Neural cell (in vitro differentiated cells): ENCODE measurements at regions not wholly inside any gene's neighbourhood (a gene's known extent, or its start where the extent isn't known, plus 50 kb on each side); places are given as distances from the start of the nearest gene placed in this dataset.
"Not testable (repeated sequence)": the region's sequence is repeated elsewhere in the genome, so short reads cannot be mapped to it uniquely, and the experiment has no call there.

Experiments
- H2AFZ ChIP-seq: fragments of 200-600, 300-800 bp; sonication (generic), shearing (Covaris generic); 2 replicates; pipeline ENCODE4 v1.6.0; 2014; ENCODE audit warnings: low read depth, mild to moderate bottlenecking, antibody characterized with exemption, low read length, moderate library complexity
- H3F3A ChIP-seq: fragments of 200-600 bp; shearing (Covaris generic); 2 replicates; pipeline ENCODE4 v1.6.1; 2016; ENCODE audit warnings: mild to moderate bottlenecking, moderate library complexity, mixed read lengths, antibody characterized with exemption, low read length; ENCODE audit not compliant: insufficient read depth, poor library complexity, severe bottlenecking
- H3K27ac ChIP-seq: fragments of 200-600, 300-800 bp; sonication (generic), shearing (Covaris generic); 2 replicates; pipeline ENCODE4 v1.5.1; 2014; ENCODE audit warnings: mild to moderate bottlenecking, low read length, moderate library complexity
- H3K27me3 ChIP-seq: fragments of 300-800, 200-600 bp; sonication (generic), shearing (Covaris generic); 2 replicates; pipeline ENCODE4 v1.6.0; 2014; ENCODE audit warnings: mild to moderate bottlenecking, low read depth, low read length, moderate library complexity; ENCODE audit not compliant: insufficient read depth
- H3K36me3 ChIP-seq: fragments of 300-800, 200-600 bp; sonication (generic), shearing (Covaris generic); 2 replicates; pipeline ENCODE4 v1.5.1; 2014; ENCODE audit warnings: mild to moderate bottlenecking, antibody characterized with exemption, low read length, moderate library complexity; ENCODE audit not compliant: insufficient read depth
- H3K4me2 ChIP-seq: fragments of 300-800, 200-600 bp; sonication (generic), shearing (Covaris generic); 2 replicates; pipeline ENCODE4 v1.6.0; 2014; ENCODE audit warnings: mild to moderate bottlenecking, low read length
- H3K4me3 ChIP-seq: fragments of 300-800, 200-600 bp; sonication (generic), shearing (Covaris generic); 2 replicates; pipeline ENCODE4 v1.5.1; 2014; ENCODE audit warnings: mild to moderate bottlenecking, low read length, moderate library complexity
- H3K79me2 ChIP-seq: fragments of 200-600 bp; shearing (Covaris generic); replicated peaks from 2 replicates; pipeline ENCODE4 v1.6.0; 2014; ENCODE audit warnings: mild to moderate bottlenecking, low read length, moderate library complexity; ENCODE audit not compliant: insufficient read depth
- H3K9ac ChIP-seq: fragments of 300-800, 200-600 bp; sonication (generic), shearing (Covaris generic); 2 replicates; pipeline ENCODE4 v1.6.1; 2016; ENCODE audit warnings: mild to moderate bottlenecking, low read length, mixed read lengths
- H3K9me2 ChIP-seq: fragments of 200-600 bp; shearing (Covaris generic); 2 replicates; pipeline ENCODE4 v1.6.1; 2016; ENCODE audit warnings: mild to moderate bottlenecking, low read length, mixed read lengths; ENCODE audit not compliant: insufficient read depth
- H3K9me3 ChIP-seq: fragments of 200-600, 300-800 bp; sonication (generic), shearing (Covaris generic); 2 replicates; pipeline ENCODE4 v1.6.1; 2016; ENCODE audit warnings: mild to moderate bottlenecking, mixed run types, low read length, moderate library complexity, mixed read lengths
- H4K20me1 ChIP-seq: fragments of 200-600 bp; shearing (Covaris generic); 2 replicates; pipeline ENCODE4 v1.6.1; 2016; ENCODE audit warnings: mild to moderate bottlenecking, mixed run types; ENCODE audit not compliant: insufficient read depth
- EP300 ChIP-seq: fragments of 450-650 bp; conservative IDR thresholded peaks from 2 replicates; pipeline ENCODE4 v1.6.1; 2014; ENCODE audit warnings: antibody characterized with exemption, mild to moderate bottlenecking, moderate library complexity; ENCODE audit not compliant: poor library complexity, severe bottlenecking
- EZH2 ChIP-seq: fragments of 200-600, 300-800 bp; shearing (Covaris generic), sonication (generic); IDR thresholded peaks from 2 replicates; pipeline ENCODE4 v1.6.1; 2014; ENCODE audit warnings: antibody characterized with exemption, low read length, borderline replicate concordance, mild to moderate bottlenecking; ENCODE audit not compliant: insufficient read depth, poor library complexity, severe bottlenecking
- MXI1 ChIP-seq: fragments of 450-650 bp; conservative IDR thresholded peaks from 2 replicates; pipeline ENCODE4 v1.6.1; 2014; ENCODE audit warnings: antibody characterized with exemption, mild to moderate bottlenecking; ENCODE audit not compliant: poor library complexity, severe bottlenecking
- POLR2AphosphoS5 ChIP-seq: IDR thresholded peaks from 2 replicates; pipeline ENCODE4 v1.6.1; 2012
- RAD21 ChIP-seq: fragments of 450-650 bp; conservative IDR thresholded peaks from 2 replicates; pipeline ENCODE4 v1.6.1; 2014; ENCODE audit warnings: antibody characterized with exemption, mild to moderate bottlenecking, moderate library complexity
- SMC3 ChIP-seq: fragments of 450-650 bp; conservative IDR thresholded peaks from 2 replicates; pipeline ENCODE4 v1.6.1; 2014; ENCODE audit warnings: antibody characterized with exemption, mild to moderate bottlenecking, moderate library complexity; ENCODE audit not compliant: poor library complexity
- TAF1 ChIP-seq: IDR thresholded peaks from 2 replicates; pipeline ENCODE4 v1.6.1; 2012; ENCODE audit warnings: low read depth
- TF ChIP-seq, protein P1 (sequence below): IDR thresholded peaks from 2 replicates; pipeline ENCODE4 v1.6.1; 2012; ENCODE audit warnings: borderline replicate concordance
- TF ChIP-seq, protein P2 (sequence below): fragments of 450-650 bp; IDR thresholded peaks from 2 replicates; pipeline ENCODE4 v1.5.1; 2014; ENCODE audit warnings: antibody characterized with exemption, mild to moderate bottlenecking, moderate library complexity; ENCODE audit not compliant: poor library complexity, severe bottlenecking

DNA sequence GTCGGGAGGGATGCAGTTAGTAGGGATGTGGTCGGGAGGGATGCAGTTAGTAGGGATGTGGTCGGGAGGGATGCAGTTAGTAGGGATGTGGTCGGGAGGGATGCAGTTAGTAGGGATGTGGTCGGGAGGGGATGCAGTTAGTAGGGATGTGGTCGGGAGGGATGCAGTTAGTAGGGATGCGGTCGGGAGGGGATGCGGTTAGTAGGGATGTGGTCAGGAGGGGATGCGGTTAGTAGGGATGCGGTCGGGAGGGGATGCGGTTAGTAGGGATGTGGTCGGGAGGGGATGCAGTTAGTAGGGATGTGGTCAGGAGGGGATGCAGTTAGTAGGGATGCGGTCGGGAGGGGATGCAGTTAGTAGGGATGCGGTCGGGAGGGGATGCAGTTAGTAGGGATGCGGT is 96.2 kb downstream of the BDH1 start:
- not testable (repeated sequence) for H3K4me2 ChIP-seq, H2AFZ ChIP-seq, H3F3A ChIP-seq, H3K4me3 ChIP-seq, H3K27me3 ChIP-seq, H3K36me3 ChIP-seq, H4K20me1 ChIP-seq, H3K27ac ChIP-seq, H3K9me2 ChIP-seq, H3K9ac ChIP-seq, H3K79me2 ChIP-seq, H3K9me3 ChIP-seq

DNA sequence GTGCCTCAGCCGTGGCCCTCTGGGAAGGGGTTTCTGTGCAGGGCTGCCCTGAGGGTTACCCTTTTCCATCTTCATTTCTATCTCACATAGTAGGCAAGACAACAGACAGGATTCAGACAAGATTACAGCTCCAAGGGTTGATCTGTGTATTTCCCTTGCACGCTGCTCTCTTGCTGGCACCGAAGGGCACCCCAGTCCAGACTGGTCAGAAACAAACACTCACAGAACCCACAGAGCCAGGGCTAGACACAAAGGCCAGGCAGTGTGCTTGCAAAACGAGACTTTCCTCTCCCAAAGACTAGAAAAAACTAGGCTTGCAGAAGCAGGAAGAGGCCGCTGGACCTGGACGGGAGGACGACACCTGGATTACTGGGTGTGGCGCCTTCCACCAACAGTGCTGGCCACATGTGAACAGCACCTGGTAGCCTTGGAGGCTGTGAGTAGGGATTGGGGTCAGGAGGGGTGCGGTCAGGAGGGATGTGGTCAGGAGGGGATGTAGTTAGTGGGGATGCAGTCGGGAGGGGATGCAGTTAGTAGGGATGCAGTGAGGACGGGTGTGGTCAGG is 96.8 kb downstream of the BDH1 start:
- Histone ChIP-seq H3F3A (no peaks in the 10 kb centered on the region), H3K4me2 (no peak overlapping the region), H3K9me2 (no peaks in the 10 kb centered on the region), H3K27ac (no peak overlapping the region), H3K9me3 (no peaks in the 10 kb centered on the region), H2AFZ (no peak overlapping the region), H3K79me2 (no peaks in the 10 kb centered on the region), H3K36me3 (no peaks in the 10 kb centered on the region), H3K4me3 (no peak overlapping the region), H4K20me1 (no peaks in the 10 kb centered on the region), H3K9ac (no peak overlapping the region), H3K27me3 (peaks cover 2% of the 10 kb centered on the region)
- TF ChIP-seq POLR2AphosphoS5 = no peak
- no peak for TF ChIP-seq MXI1
- no peak for TF ChIP-seq RAD21

DNA sequence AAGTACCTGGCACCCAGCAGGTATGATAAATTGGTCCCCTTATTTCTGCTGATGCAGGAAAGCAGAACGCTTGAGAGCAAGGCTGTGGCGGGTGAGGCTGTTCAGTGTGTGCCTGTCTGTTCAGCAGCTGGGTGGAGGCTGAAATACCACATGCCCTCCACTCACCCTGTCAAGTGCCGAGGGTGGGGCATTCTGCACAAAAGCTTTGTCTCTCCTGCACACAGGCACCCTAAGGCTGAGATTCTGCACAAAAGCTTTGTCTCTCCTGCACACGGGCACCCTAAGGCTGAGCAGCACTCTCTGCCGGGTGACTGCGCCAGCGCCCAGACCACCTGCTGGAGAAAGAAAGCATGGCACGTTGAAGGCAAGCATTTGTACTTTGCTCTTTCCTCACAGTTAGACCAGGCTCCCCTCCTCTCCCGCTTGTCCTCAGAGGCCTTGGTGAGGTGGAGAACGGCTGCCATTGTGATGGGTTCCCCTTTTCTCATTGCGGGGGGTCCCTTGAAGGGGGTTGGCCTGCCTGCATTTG is 97.5 kb downstream of the BDH1 start:
- no peaks in the 10 kb centered on the region for H4K20me1 ChIP-seq
- no peak overlapping the region for H3K4me3 ChIP-seq
- no peak overlapping the region for H3K4me2 ChIP-seq
- no peaks in the 10 kb centered on the region for H3K79me2 ChIP-seq
- H3K27me3 ChIP-seq = peaks cover 2% of the 10 kb centered on the region
- H3F3A ChIP-seq = no peaks in the 10 kb centered on the region
- H2AFZ ChIP-seq = no peak overlapping the region
- H3K9me3 ChIP-seq = no peaks in the 10 kb centered on the region
- H3K27ac ChIP-seq = no peak overlapping the region
- H3K36me3 ChIP-seq = no peaks in the 10 kb centered on the region
- H3K9ac ChIP-seq = no peak overlapping the region
- TF ChIP-seq, protein P1, sequence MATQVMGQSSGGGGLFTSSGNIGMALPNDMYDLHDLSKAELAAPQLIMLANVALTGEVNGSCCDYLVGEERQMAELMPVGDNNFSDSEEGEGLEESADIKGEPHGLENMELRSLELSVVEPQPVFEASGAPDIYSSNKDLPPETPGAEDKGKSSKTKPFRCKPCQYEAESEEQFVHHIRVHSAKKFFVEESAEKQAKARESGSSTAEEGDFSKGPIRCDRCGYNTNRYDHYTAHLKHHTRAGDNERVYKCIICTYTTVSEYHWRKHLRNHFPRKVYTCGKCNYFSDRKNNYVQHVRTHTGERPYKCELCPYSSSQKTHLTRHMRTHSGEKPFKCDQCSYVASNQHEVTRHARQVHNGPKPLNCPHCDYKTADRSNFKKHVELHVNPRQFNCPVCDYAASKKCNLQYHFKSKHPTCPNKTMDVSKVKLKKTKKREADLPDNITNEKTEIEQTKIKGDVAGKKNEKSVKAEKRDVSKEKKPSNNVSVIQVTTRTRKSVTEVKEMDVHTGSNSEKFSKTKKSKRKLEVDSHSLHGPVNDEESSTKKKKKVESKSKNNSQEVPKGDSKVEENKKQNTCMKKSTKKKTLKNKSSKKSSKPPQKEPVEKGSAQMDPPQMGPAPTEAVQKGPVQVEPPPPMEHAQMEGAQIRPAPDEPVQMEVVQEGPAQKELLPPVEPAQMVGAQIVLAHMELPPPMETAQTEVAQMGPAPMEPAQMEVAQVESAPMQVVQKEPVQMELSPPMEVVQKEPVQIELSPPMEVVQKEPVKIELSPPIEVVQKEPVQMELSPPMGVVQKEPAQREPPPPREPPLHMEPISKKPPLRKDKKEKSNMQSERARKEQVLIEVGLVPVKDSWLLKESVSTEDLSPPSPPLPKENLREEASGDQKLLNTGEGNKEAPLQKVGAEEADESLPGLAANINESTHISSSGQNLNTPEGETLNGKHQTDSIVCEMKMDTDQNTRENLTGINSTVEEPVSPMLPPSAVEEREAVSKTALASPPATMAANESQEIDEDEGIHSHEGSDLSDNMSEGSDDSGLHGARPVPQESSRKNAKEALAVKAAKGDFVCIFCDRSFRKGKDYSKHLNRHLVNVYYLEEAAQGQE = no peak
- TF ChIP-seq EP300 (no peak), POLR2AphosphoS5 (no peak), RAD21 (no peak), EZH2 (no peak), SMC3 (no peak), TAF1 (no peak), MXI1 (no peak)
- TF ChIP-seq, protein P2, sequence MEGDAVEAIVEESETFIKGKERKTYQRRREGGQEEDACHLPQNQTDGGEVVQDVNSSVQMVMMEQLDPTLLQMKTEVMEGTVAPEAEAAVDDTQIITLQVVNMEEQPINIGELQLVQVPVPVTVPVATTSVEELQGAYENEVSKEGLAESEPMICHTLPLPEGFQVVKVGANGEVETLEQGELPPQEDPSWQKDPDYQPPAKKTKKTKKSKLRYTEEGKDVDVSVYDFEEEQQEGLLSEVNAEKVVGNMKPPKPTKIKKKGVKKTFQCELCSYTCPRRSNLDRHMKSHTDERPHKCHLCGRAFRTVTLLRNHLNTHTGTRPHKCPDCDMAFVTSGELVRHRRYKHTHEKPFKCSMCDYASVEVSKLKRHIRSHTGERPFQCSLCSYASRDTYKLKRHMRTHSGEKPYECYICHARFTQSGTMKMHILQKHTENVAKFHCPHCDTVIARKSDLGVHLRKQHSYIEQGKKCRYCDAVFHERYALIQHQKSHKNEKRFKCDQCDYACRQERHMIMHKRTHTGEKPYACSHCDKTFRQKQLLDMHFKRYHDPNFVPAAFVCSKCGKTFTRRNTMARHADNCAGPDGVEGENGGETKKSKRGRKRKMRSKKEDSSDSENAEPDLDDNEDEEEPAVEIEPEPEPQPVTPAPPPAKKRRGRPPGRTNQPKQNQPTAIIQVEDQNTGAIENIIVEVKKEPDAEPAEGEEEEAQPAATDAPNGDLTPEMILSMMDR = no peak
- H3K9me2 ChIP-seq = no peaks in the 10 kb centered on the region
